ENCODE measurements at regions not wholly inside any gene's neighbourhood (a gene's known extent, or its start where the extent isn't known, plus 50 kb on each side); places are given as distances from the start of the nearest gene placed in this dataset.
"Not testable (repeated sequence)": the region's sequence is repeated elsewhere in the genome, so short reads cannot be mapped to it uniquely, and the experiment has no call there.

GRCh38 chr6:137545073-137545472 is 50.9 kb upstream of the OLIG3 start:
- no peak for DNase-seq (ENCODE audit: low read depth in 4 of 4, low spot score in 3 of 4)

GRCh38 chr6:137547186-137547585 is 53.0 kb upstream of the OLIG3 start:
- no peak for DNase-seq (ENCODE audit: low read depth in 4 of 4, low spot score in 3 of 4)

- no peak for DNase-seq (ENCODE audit: low read depth in 4 of 4, low spot score in 3 of 4)
Observed at GRCh38 chr6:137547601-137548000, 53.4 kb upstream of the OLIG3 start.

- DNase-seq (ENCODE audit: low read depth in 4 of 4, low spot score in 3 of 4) = no peak
Observed at GRCh38 chr6:137549106-137549505, 54.9 kb upstream of the OLIG3 start.

GRCh38 chr6:137550535-137550934 is 56.3 kb upstream of the OLIG3 start:
- no peak for DNase-seq (ENCODE audit: low read depth in 4 of 4, low spot score in 3 of 4)

GRCh38 chr6:137552146-137552545 is 58.0 kb upstream of the OLIG3 start:
- DNase-seq (ENCODE audit: low read depth in 4 of 4, low spot score in 3 of 4) = no peak

GRCh38 chr6:137552809-137553208 is 58.6 kb upstream of the OLIG3 start:
- DNase-seq (ENCODE audit: low read depth in 4 of 4, low spot score in 3 of 4) = no peak

- DNase-seq (ENCODE audit: low read depth in 4 of 4, low spot score in 3 of 4) = not testable (repeated sequence)
Observed at GRCh38 chr6:137559521-137560183, 65.5 kb upstream of the OLIG3 start.

- DNase-seq (ENCODE audit: low read depth in 4 of 4, low spot score in 3 of 4) = no peak
Observed at GRCh38 chr6:137560184-137560563, 66.0 kb upstream of the OLIG3 start.

GRCh38 chr6:137568067-137568466 is 73.9 kb upstream of the OLIG3 start:
- DNase-seq (ENCODE audit: low read depth in 4 of 4, low spot score in 3 of 4) = no peak

- DNase-seq (ENCODE audit: low read depth in 4 of 4, low spot score in 3 of 4) = no peak
Observed at GRCh38 chr6:137570393-137570792, 76.2 kb upstream of the OLIG3 start.

- no peak for DNase-seq (ENCODE audit: low read depth in 4 of 4, low spot score in 3 of 4)
Observed at GRCh38 chr6:137571854-137572253, 77.7 kb upstream of the OLIG3 start.

GRCh38 chr6:137573739-137574138 is 79.5 kb upstream of the OLIG3 start:
- DNase-seq (ENCODE audit: low read depth in 4 of 4, low spot score in 3 of 4) = no peak

- no peak for DNase-seq (ENCODE audit: low read depth in 4 of 4, low spot score in 3 of 4)
Observed at GRCh38 chr6:137579612-137580011, 85.4 kb upstream of the OLIG3 start.

GRCh38 chr6:137581019-137581707 is 87.0 kb upstream of the OLIG3 start:
- no peak for DNase-seq (ENCODE audit: low read depth in 4 of 4, low spot score in 3 of 4)

- not testable (repeated sequence) for DNase-seq (ENCODE audit: low read depth in 4 of 4, low spot score in 3 of 4)
Observed at GRCh38 chr6:137583519-137583918, 89.3 kb upstream of the OLIG3 start.

- DNase-seq (ENCODE audit: low read depth in 4 of 4, low spot score in 3 of 4) = no peak
Observed at GRCh38 chr6:137588472-137588871, 94.3 kb upstream of the OLIG3 start.

- no peak for DNase-seq (ENCODE audit: low read depth in 4 of 4, low spot score in 3 of 4)
Observed at GRCh38 chr6:137589067-137589848, 95.1 kb upstream of the OLIG3 start.

- DNase-seq (ENCODE audit: low read depth in 4 of 4, low spot score in 3 of 4) = no peak
Observed at GRCh38 chr6:137590684-137591083, 96.5 kb upstream of the OLIG3 start.

GRCh38 chr6:137601471-137601870 is 107.3 kb upstream of the OLIG3 start:
- DNase-seq (ENCODE audit: low read depth in 4 of 4, low spot score in 3 of 4) = no peak

GRCh38 chr6:137602313-137603197 is 108.4 kb upstream of the OLIG3 start:
- DNase-seq (ENCODE audit: low read depth in 4 of 4, low spot score in 3 of 4) = no peak

All from left renal pelvis (tissue), 4 donors.